HG03457 (cell line): ENCODE measurements at regions not wholly inside any gene's neighbourhood (a gene's known extent, or its start where the extent isn't known, plus 50 kb on each side); places are given as distances from the start of the nearest gene placed in this dataset.

Experiments
- ATAC-seq: cut with Tn5 transposase; IDR thresholded peaks from one replicate; pipeline ENCODE4 v1.9.1; 2021; ENCODE audit warnings: moderate number of reproducible peaks; ENCODE audit not compliant: unreplicated experiment

- ATAC-seq = no peak
Measured at GRCh38 chr9:8096091-8096490, 296.5 kb upstream of the DMAC1 start.

- ATAC-seq = no peak
Measured at GRCh38 chr9:8095672-8096086, 296.1 kb upstream of the DMAC1 start.

GRCh38 chr9:8088477-8088876, 288.9 kb upstream of the DMAC1 start:
- no peak for ATAC-seq

GRCh38 chr9:8085986-8086385, 286.4 kb upstream of the DMAC1 start:
- no peak for ATAC-seq

GRCh38 chr9:8078641-8079140, 279.1 kb upstream of the DMAC1 start:
- no peak for ATAC-seq

GRCh38 chr9:8074713-8075286, 275.2 kb upstream of the DMAC1 start:
- no peak for ATAC-seq

- no peak for ATAC-seq
Measured at GRCh38 chr9:8071445-8071798, 271.8 kb upstream of the DMAC1 start.

- ATAC-seq = no peak
Measured at GRCh38 chr9:8070779-8071444, 271.3 kb upstream of the DMAC1 start.

GRCh38 chr9:8062459-8062858, 262.9 kb upstream of the DMAC1 start:
- no peak for ATAC-seq

GRCh38 chr9:8053501-8053900, 253.9 kb upstream of the DMAC1 start:
- no peak for ATAC-seq

- no peak for ATAC-seq
Measured at GRCh38 chr9:8052991-8053390, 253.4 kb upstream of the DMAC1 start.

GRCh38 chr9:8037745-8038144, 238.2 kb upstream of the DMAC1 start:
- ATAC-seq = no peak

- ATAC-seq = no peak
Measured at GRCh38 chr9:8036914-8037524, 237.4 kb upstream of the DMAC1 start.

- ATAC-seq = no peak
Measured at GRCh38 chr9:8033794-8034193, 234.2 kb upstream of the DMAC1 start.

GRCh38 chr9:8030095-8030494, 230.5 kb upstream of the DMAC1 start:
- ATAC-seq = no peak

- ATAC-seq = no peak
Measured at GRCh38 chr9:8027351-8027750, 227.8 kb upstream of the DMAC1 start.

GRCh38 chr9:8025551-8025950, 226.0 kb upstream of the DMAC1 start:
- no peak for ATAC-seq

- ATAC-seq = no peak
Measured at GRCh38 chr9:8020186-8020585, 220.6 kb upstream of the DMAC1 start.

- no peak for ATAC-seq
Measured at GRCh38 chr9:8019636-8020035, 220.1 kb upstream of the DMAC1 start.

- no peak for ATAC-seq
Measured at GRCh38 chr9:8014997-8015682, 215.6 kb upstream of the DMAC1 start.

- ATAC-seq = no peak
Measured at GRCh38 chr9:8012986-8013385, 213.4 kb upstream of the DMAC1 start.

- ATAC-seq = no peak
Measured at GRCh38 chr9:8011974-8012373, 212.4 kb upstream of the DMAC1 start.
